Liver (tissue), 3 donors: ENCODE measurements at regions not wholly inside any gene's neighbourhood (a gene's known extent, or its start where the extent isn't known, plus 50 kb on each side); places are given as distances from the start of the nearest gene placed in this dataset.

Experiments
- ATF3 ChIP-seq: IDR thresholded peaks from 2 replicates; pipeline ENCODE4 v1.6.1; 2016; ENCODE audit warnings: antibody characterized with exemption
- CTCF ChIP-seq: fragments of 150-350 bp; IDR thresholded peaks from 2 replicates; pipeline ENCODE4 v1.5.1; 2017; ENCODE audit warnings: improper control_type of control experiment, low read depth, low read length; ENCODE audit not compliant: missing input control
- JUND ChIP-seq, 2 donors: IDR thresholded peaks; 2 replicates each; pipeline ENCODE4 v1.6.1; 2016; ENCODE audit warnings: antibody characterized with exemption in 2 of 2
- REST ChIP-seq: IDR thresholded peaks from 2 replicates; pipeline ENCODE4 v1.6.1; 2016; ENCODE audit warnings: antibody characterized with exemption, mild to moderate bottlenecking
- donor health status: healthy.
- donor health status: healthy.

- no peak for TF ChIP-seq CTCF
- TF ChIP-seq ATF3 = no peak
- TF ChIP-seq REST = no peak
- TF ChIP-seq JUND (IDR thresholded peaks at IDR 0.05) = no peak
These were observed 113.4 kb upstream of the SEC14L1 start for GRCh38 chr17:77027271-77027889.
